OCI-LY3 (cell line): ENCODE measurements at regions not wholly inside any gene's neighbourhood (a gene's known extent, or its start where the extent isn't known, plus 50 kb on each side); places are given as distances from the start of the nearest gene placed in this dataset.

ENCODE experiments used
- EZH2phosphoT487 ChIP-seq: fragments of 200-600 bp; shearing (Covaris generic); IDR thresholded peaks from 2 replicates; pipeline ENCODE4 v1.6.1; 2018; ENCODE audit warnings: antibody characterized with exemption, mixed run types, low read depth
- TF ChIP-seq, protein P1 (sequence below): fragments of 200-600, 300-600 bp; sonication (generic); IDR thresholded peaks from 2 replicates; pipeline ENCODE4 v1.5.1; 2014; ENCODE audit warnings: antibody characterized with exemption, low read length, low read depth

DNA sequence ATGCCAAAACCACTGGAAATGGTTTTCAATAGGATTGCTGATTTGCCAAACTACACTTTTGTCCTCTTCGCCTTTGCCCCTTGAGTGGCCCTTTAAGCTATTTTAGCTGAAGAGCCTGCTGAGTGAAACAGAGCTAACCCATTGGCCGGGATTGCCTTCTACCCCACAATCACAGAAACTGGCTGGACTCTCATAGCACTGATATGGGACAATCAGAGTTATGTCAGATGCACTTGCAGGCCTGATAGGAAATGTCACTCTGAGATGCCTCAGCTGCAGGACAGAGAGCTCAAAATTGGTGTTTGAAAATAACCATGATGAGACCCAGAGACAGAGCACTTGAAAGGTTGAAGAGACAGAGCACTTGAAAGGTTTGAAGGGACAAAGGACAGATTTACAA, 354.4 kb downstream of the BRINP2 start:
- TF ChIP-seq EZH2phosphoT487, result no peak
- TF ChIP-seq, protein P1, sequence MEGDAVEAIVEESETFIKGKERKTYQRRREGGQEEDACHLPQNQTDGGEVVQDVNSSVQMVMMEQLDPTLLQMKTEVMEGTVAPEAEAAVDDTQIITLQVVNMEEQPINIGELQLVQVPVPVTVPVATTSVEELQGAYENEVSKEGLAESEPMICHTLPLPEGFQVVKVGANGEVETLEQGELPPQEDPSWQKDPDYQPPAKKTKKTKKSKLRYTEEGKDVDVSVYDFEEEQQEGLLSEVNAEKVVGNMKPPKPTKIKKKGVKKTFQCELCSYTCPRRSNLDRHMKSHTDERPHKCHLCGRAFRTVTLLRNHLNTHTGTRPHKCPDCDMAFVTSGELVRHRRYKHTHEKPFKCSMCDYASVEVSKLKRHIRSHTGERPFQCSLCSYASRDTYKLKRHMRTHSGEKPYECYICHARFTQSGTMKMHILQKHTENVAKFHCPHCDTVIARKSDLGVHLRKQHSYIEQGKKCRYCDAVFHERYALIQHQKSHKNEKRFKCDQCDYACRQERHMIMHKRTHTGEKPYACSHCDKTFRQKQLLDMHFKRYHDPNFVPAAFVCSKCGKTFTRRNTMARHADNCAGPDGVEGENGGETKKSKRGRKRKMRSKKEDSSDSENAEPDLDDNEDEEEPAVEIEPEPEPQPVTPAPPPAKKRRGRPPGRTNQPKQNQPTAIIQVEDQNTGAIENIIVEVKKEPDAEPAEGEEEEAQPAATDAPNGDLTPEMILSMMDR, result no peak
